HG03039 (cell line): ENCODE measurements at regions not wholly inside any gene's neighbourhood (a gene's known extent, or its start where the extent isn't known, plus 50 kb on each side); places are given as distances from the start of the nearest gene placed in this dataset.

Experiments
- ATAC-seq: cut with Tn5 transposase; IDR thresholded peaks from one replicate; pipeline ENCODE4 v1.9.1; 2021; ENCODE audit warnings: mild to moderate bottlenecking, moderate library complexity; ENCODE audit not compliant: unreplicated experiment

- ATAC-seq, result no peak
These were observed 64.2 kb downstream of the RBM43 start for GRCh38 chr2:151197184-151198108.

DNA sequence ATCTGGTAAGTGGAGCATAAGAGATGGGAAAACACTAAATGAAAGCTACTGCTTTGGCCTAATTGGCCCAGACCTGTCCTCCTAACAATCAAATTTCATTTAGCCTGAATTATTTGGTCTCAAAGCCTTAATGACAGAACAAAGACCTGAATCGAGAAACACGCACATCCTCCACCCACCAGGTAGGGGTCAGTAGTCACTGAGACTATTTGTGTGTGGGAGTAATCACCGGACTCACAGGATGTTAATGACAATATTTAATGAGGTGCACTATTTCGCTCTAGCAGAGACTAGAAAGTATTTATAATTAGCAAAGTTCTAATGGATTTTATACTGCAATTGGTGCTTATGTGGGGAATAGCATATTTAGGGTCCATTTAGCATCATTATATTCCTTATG, 68.1 kb downstream of the RBM43 start:
- ATAC-seq, result no peak

- no peak for ATAC-seq
These were observed 69.0 kb downstream of the RBM43 start for GRCh38 chr2:151192681-151193080.

DNA sequence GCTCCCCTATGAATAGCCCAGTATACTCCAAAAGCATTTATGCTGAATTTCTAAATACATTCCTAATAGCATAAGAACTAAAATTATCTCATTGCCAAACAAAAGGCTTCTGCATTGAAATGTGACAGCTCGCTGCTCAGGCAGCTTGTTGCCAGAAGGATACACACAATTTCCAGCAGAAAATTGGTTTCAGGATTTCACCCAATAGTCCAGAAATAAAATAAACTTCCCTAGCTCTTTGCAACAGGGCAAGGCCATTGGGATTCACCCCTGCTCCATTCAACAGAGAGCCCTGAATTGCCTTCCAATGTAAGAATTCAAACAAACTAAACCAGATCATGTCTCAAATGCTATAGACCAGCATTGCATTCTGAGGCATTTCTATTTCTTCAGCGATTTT, 70.7 kb downstream of the RBM43 start:
- no peak for ATAC-seq

DNA sequence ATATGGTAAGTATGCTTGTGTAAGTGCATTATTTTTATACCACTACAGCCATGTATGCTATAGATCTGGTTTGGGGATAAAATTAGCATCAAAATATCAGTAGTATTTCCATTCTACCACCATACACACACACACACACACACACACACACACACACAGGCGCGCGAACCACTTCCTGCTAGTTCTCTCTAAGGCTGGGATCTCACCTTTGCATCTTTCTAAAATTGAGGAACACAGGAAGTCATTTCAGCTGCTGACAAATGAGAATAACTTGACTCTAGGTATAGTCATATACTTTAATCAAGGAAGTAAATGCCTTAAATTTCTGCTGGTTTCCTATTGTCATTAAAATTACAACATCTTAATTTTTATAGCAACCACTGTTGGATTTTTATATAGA, 72.5 kb downstream of the RBM43 start:
- no peak for ATAC-seq

DNA sequence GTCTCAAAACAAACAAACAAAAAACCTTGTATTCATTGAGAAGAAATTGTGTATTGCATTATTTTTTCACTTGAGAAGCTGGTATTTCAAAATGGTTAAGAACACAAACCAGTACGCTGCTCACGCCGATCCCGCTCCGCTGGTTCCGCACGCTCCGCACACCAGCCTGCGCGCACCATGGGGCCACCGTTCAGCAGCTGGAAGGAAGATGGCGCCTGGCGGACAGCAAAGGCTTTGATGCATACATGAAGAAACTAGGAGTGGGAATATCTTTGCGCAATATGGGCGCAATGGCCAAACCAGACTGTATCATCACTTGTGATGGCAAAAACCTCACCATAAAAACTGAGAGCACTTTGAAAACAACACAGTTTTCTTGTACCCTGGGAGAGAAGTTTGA, 75.7 kb downstream of the RBM43 start:
- no peak for ATAC-seq

GRCh38 chr2:151182899-151183809, 78.5 kb downstream of the RBM43 start:
- no peak for ATAC-seq

GRCh38 chr2:151182396-151182795, 79.3 kb downstream of the RBM43 start:
- ATAC-seq, result no peak

DNA sequence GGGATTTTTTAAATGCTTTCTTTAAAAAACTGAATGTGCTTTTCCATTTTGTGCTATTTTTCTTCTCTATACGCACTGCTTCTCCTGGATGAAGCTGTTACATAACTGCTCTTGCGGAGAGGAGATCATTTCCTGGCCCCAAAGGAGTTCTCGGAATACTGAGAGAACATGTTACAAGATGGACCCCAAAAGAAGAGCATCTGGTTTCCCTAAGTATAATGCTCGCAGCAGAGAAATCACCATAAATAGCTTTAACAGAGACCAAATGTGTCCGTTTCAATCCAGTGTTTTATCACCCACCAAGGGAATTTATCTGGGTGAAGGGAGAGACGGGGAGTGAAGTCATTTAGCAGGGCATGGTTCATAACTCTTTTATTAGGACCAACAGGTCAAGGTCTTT, 80.1 kb downstream of the RBM43 start:
- no peak for ATAC-seq

- ATAC-seq, result no peak
These were observed 81.5 kb downstream of the RBM43 start for GRCh38 chr2:151180123-151180522.

DNA sequence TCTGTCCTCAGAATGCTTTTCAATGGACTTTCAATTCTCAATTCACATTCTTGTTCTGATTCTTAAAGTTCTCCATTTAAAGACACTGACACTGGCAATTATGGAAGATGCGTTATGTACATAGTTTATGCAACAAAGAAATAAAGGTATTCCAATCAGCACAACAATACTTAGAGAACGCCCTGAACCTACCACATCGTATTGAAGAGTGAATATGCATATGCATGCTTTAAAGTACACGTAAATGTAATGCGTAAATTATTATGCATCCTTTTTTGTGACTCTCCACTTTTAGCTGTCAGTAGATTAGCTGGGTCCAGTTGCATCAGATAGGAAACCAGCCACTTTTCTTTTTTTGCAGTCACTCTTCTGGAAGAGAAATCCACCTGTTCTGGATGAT, 83.5 kb downstream of the RBM43 start:
- no peak for ATAC-seq

DNA sequence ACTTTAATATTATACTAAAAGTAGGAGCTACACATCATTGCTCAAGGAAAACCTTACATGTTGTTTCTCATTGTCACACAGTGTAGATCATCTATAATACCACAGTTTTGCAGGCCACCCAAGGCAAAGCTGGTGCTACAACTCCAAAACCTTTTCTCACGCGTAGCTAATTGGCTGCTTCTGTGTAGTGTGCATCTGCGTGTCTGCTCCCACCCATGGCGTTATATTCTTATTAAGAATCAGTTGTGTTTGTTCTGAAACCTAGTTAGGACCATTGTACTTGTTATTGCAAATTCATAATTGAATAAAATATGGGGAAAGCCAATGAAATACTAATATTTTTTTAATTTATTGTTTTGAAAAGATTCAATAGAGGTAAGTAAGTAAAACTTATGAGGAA, 83.9 kb downstream of the RBM43 start:
- no peak for ATAC-seq

GRCh38 chr2:151176661-151177060, 85.0 kb downstream of the RBM43 start:
- ATAC-seq, result no peak

- ATAC-seq, result no peak
These were observed 85.8 kb downstream of the RBM43 start for GRCh38 chr2:151175864-151176263.

- no peak for ATAC-seq
These were observed 87.5 kb downstream of the RBM43 start for GRCh38 chr2:151174127-151174526.

DNA sequence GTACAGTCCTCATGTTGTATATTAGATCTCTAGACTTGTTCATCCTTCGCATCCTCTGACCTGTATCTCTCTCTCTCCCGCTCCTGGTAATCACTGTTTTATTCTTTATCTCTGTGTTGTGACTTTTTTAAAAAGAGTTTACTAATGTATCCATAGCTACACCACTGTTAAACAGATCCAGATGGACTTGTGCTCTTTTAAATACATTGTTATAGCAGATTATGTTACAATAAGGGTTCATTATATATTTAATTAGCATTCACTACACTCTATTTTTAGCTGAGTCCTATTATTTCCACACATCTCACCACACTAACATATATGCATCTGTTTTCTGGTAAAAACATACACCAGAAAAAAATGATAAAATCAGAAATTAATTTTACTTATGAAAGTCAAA, 90.5 kb downstream of the RBM43 start:
- ATAC-seq, result no peak

GRCh38 chr2:151166410-151166809, 95.3 kb downstream of the RBM43 start:
- ATAC-seq, result no peak

DNA sequence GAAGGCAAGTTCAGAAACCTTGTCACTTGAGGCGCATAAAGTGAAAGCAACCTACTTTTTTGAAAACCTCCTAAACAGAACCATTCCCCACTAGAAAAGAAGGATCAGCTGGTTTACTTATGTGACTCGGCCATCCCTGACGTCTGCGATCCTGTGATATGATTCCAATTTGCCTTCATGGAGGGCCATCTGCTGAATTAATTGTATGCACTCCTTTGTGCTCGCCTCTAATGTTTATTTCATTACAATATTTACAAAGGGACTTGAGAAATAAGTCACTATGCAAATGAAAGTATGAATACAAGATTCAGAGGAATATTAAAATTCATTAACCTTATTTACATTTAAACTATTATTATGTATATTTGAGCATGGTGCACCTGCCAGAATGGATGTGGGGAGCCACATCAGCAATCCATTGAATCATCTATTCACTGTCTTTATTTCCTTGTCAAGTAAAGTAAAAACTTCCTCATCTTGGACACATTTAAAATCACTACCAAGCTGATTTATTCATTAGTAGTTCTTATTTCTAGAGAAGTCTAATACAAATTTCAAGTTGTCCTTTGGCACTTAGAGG, 96.5 kb downstream of the RBM43 start:
- ATAC-seq, result no peak

GRCh38 chr2:151161821-151162551, 99.7 kb downstream of the RBM43 start:
- ATAC-seq, result no peak

DNA sequence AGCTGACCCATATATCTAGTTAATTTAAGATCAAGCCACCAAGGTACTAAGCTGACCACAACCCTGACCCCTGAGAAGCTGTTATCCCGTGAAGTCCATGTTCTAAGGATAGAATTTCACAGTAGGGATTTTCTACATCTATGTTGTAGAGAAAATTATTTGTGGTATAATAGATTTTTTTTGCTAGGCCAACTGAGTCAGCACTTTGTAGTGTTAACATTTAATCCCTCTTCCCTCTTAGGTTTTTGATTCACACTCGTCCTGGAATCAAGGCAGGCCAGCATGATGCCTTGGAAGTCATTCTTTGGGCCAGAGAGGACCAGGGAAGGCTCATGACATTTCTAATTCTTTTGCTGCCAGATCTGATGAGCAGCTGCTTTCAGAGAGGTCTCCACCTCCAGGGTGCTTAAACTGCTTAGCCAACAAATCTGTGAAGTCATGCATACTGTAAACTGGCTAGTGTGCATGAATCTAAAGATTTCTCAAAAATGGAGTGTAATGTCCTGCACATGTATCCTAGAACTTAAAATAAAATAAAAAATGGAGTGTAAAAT, 102.5 kb downstream of the RBM43 start:
- no peak for ATAC-seq
